Hepatocyte (in vitro differentiated cells): ENCODE measurements at regions not wholly inside any gene's neighbourhood (a gene's known extent, or its start where the extent isn't known, plus 50 kb on each side); places are given as distances from the start of the nearest gene placed in this dataset.

Experiments
- CTCF ChIP-seq: fragments of 200-600 bp; sonication (generic); IDR thresholded peaks from 2 replicates; pipeline ENCODE4 v1.5.1; 2016; ENCODE audit warnings: antibody characterized with exemption, mild to moderate bottlenecking; ENCODE audit not compliant: poor library complexity
- EZH2 ChIP-seq: fragments of 200-600 bp; sonication (generic); IDR thresholded peaks from 2 replicates; pipeline ENCODE4 v1.6.1; 2016; ENCODE audit warnings: antibody characterized with exemption, mild to moderate bottlenecking, borderline replicate concordance
- EZH2phosphoT487 ChIP-seq: fragments of 200-600 bp; sonication (generic); IDR thresholded peaks from one replicate; pipeline ENCODE4 v1.6.1; 2018; ENCODE audit warnings: antibody characterized with exemption, mild to moderate bottlenecking, low read depth, moderate library complexity; ENCODE audit not compliant: unreplicated experiment, severe bottlenecking

GRCh38 chr2:216283038-216283900 lies 89.0 kb downstream of the MARCHF4 start:
- TF ChIP-seq CTCF (no peak), EZH2 (no peak), EZH2phosphoT487 (no peak)
